ENCODE measurements at regions not wholly inside any gene's neighbourhood (a gene's known extent, or its start where the extent isn't known, plus 50 kb on each side); places are given as distances from the start of the nearest gene placed in this dataset.

DNA sequence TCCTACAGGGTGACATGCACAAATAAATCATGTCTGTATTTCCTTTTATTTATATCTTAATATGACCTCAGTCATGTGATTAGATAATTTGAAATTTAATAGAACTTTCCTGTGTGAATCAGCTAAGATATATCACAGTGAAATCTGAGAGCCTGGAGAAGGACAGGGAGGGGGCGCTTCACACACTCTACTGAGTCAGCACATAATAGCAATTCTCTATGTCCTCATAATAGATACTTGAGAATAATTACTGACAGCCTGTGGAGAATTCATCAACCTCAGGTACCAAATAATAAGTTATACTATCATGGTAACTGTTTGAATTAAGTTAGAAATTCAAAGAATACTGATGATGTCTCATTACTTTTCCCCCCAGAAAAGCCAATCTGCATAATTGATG is 98.0 kb upstream of the SLC10A2 start:
- TF ChIP-seq, protein P1, sequence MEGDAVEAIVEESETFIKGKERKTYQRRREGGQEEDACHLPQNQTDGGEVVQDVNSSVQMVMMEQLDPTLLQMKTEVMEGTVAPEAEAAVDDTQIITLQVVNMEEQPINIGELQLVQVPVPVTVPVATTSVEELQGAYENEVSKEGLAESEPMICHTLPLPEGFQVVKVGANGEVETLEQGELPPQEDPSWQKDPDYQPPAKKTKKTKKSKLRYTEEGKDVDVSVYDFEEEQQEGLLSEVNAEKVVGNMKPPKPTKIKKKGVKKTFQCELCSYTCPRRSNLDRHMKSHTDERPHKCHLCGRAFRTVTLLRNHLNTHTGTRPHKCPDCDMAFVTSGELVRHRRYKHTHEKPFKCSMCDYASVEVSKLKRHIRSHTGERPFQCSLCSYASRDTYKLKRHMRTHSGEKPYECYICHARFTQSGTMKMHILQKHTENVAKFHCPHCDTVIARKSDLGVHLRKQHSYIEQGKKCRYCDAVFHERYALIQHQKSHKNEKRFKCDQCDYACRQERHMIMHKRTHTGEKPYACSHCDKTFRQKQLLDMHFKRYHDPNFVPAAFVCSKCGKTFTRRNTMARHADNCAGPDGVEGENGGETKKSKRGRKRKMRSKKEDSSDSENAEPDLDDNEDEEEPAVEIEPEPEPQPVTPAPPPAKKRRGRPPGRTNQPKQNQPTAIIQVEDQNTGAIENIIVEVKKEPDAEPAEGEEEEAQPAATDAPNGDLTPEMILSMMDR (IDR thresholded peaks at IDR 0.05), result no peak
- no peak for TF ChIP-seq POLR2A (IDR thresholded peaks at IDR 0.05)
